Mesodermal cell (in vitro differentiated cells): ENCODE measurements at regions not wholly inside any gene's neighbourhood (a gene's known extent, or its start where the extent isn't known, plus 50 kb on each side); places are given as distances from the start of the nearest gene placed in this dataset.

ENCODE experiments used
- H3K27ac ChIP-seq: 2 replicates; pipeline ENCODE4 v1.7.0; 2013; ENCODE audit warnings: mild to moderate bottlenecking, low read depth, low read length, moderate library complexity; ENCODE audit not compliant: severe bottlenecking
- H3K36me3 ChIP-seq: 2 replicates; pipeline ENCODE4 v1.7.1; 2013; ENCODE audit warnings: mild to moderate bottlenecking, low read length, moderate library complexity; ENCODE audit not compliant: control insufficient read depth, insufficient read depth
- H3K4me1 ChIP-seq: one replicate; pipeline ENCODE4 v1.7.1; 2013; ENCODE audit warnings: mild to moderate bottlenecking, low read length; ENCODE audit not compliant: insufficient read depth, control insufficient read depth, poor library complexity, severe bottlenecking
- H3K4me3 ChIP-seq: 2 replicates; pipeline ENCODE4 v1.7.0; 2013; ENCODE audit warnings: low read length, control low read depth, mild to moderate bottlenecking; ENCODE audit not compliant: insufficient read depth, poor library complexity, severe bottlenecking; ENCODE audit errors: extremely low read depth
- H3K9me3 ChIP-seq: 2 replicates; pipeline ENCODE4 v1.7.1; 2013; ENCODE audit warnings: mild to moderate bottlenecking, low read length, moderate library complexity; ENCODE audit not compliant: control insufficient read depth
- WGBS, 2 experiments: methylation state at CpG; one replicate each; pipeline ENCODE4 v1.1.5; 2013; ENCODE audit warnings: missing lambda C conversion rate in 2 of 2; ENCODE audit not compliant: insufficient coverage in 2 of 2; 5-methylcytosine and 5-hydroxymethylcytosine counted together

GRCh38 chr10:55274367-55274766 lies 473.3 kb upstream of the PCDH15 start:
- Histone ChIP-seq H3K4me3 (no peak overlapping the region), H3K27ac (no peak overlapping the region), H3K9me3 (no peaks in the 10 kb centered on the region), H3K4me1 (no peaks in the 10 kb centered on the region), H3K36me3 (no peaks in the 10 kb centered on the region)
- WGBS, 2 experiments: 80% methylated on average over 1 of the region's 2 CpGs; no CpG with 5 or more reads in 1 of the 2 experiments

- Histone ChIP-seq H3K4me1 (no peaks in the 10 kb centered on the region), H3K9me3 (no peaks in the 10 kb centered on the region), H3K36me3 (no peaks in the 10 kb centered on the region), H3K4me3 (no peak overlapping the region), H3K27ac (no peak overlapping the region)
These were observed 472.9 kb upstream of the PCDH15 start for GRCh38 chr10:55273946-55274345.

- WGBS, 2 experiments: no CpG with 5 or more reads among the region's 3 CpGs
These were observed 471.9 kb upstream of the PCDH15 start for GRCh38 chr10:55272886-55273285.

GRCh38 chr10:55266797-55267196 lies 465.8 kb upstream of the PCDH15 start:
- no peak overlapping the region for H3K4me3 ChIP-seq
- H3K27ac ChIP-seq: no peak overlapping the region
- WGBS, 2 experiments: 83 to 84% methylated on average over 3 of the region's 4 CpGs
- no peaks in the 10 kb centered on the region for H3K36me3 ChIP-seq
- H3K9me3 ChIP-seq: no peaks in the 10 kb centered on the region
- no peaks in the 10 kb centered on the region for H3K4me1 ChIP-seq

More at GRCh38 chr10:55272886-55273285, 471.9 kb upstream of the PCDH15 start:
- no peaks in the 10 kb centered on the region for H3K4me1 ChIP-seq
- no peaks in the 10 kb centered on the region for H3K36me3 ChIP-seq
- H3K9me3 ChIP-seq: no peaks in the 10 kb centered on the region
- H3K27ac ChIP-seq: no peak overlapping the region
- H3K4me3 ChIP-seq: no peak overlapping the region

- no peaks in the 10 kb centered on the region for H3K9me3 ChIP-seq
- WGBS, 2 experiments: 100% methylated on average over 1 to 2 of the region's 5 CpGs
- H3K4me1 ChIP-seq: no peaks in the 10 kb centered on the region
- H3K4me3 ChIP-seq: no peak overlapping the region
- H3K27ac ChIP-seq: no peak overlapping the region
- no peaks in the 10 kb centered on the region for H3K36me3 ChIP-seq
These were observed 462.3 kb upstream of the PCDH15 start for GRCh38 chr10:55263327-55263726.

GRCh38 chr10:55242544-55242943 lies 441.5 kb upstream of the PCDH15 start:
- no peaks in the 10 kb centered on the region for H3K9me3 ChIP-seq
- 80% methylated on average over 1 of the region's 6 CpGs; no CpG with 5 or more reads in 1 of the 2 experiments for WGBS, 2 experiments
- H3K4me1 ChIP-seq: no peaks in the 10 kb centered on the region
- no peak overlapping the region for H3K27ac ChIP-seq
- no peak overlapping the region for H3K4me3 ChIP-seq
- H3K36me3 ChIP-seq: no peaks in the 10 kb centered on the region

GRCh38 chr10:55237462-55237861 lies 436.4 kb upstream of the PCDH15 start:
- no peak overlapping the region for H3K27ac ChIP-seq
- no peak overlapping the region for H3K4me3 ChIP-seq

GRCh38 chr10:55233505-55233904 lies 432.5 kb upstream of the PCDH15 start:
- no peak overlapping the region for H3K27ac ChIP-seq
- no peak overlapping the region for H3K4me3 ChIP-seq
- H3K36me3 ChIP-seq: no peaks in the 10 kb centered on the region
- no peaks in the 10 kb centered on the region for H3K4me1 ChIP-seq
- no peaks in the 10 kb centered on the region for H3K9me3 ChIP-seq

More at GRCh38 chr10:55237462-55237861, 436.4 kb upstream of the PCDH15 start:
- Histone ChIP-seq H3K4me1 (no peaks in the 10 kb centered on the region), H3K36me3 (no peaks in the 10 kb centered on the region), H3K9me3 (no peaks in the 10 kb centered on the region)

- no CpG with 5 or more reads among the region's 3 CpGs for WGBS, 2 experiments
- Histone ChIP-seq H3K36me3 (no peaks in the 10 kb centered on the region), H3K4me3 (no peak overlapping the region), H3K27ac (no peak overlapping the region), H3K4me1 (no peaks in the 10 kb centered on the region), H3K9me3 (no peaks in the 10 kb centered on the region)
These were observed 432.1 kb upstream of the PCDH15 start for GRCh38 chr10:55233090-55233489.

GRCh38 chr10:55232553-55232952 lies 431.5 kb upstream of the PCDH15 start:
- Histone ChIP-seq H3K4me1 (no peaks in the 10 kb centered on the region), H3K9me3 (no peaks in the 10 kb centered on the region), H3K4me3 (no peak overlapping the region), H3K27ac (no peak overlapping the region), H3K36me3 (no peaks in the 10 kb centered on the region)
- WGBS, 2 experiments: 60% methylated on average over 1 of the region's 1 CpG; no CpG with 5 or more reads in 1 of the 2 experiments

- Histone ChIP-seq H3K36me3 (no peaks in the 10 kb centered on the region), H3K9me3 (no peaks in the 10 kb centered on the region), H3K27ac (no peak overlapping the region), H3K4me1 (no peaks in the 10 kb centered on the region), H3K4me3 (no peak overlapping the region)
- WGBS, 2 experiments: no CpG with 5 or more reads among the region's 1 CpG
These were observed 426.9 kb upstream of the PCDH15 start for GRCh38 chr10:55227967-55228366.
